T-helper 17 cell (primary cell): ENCODE measurements at regions not wholly inside any gene's neighbourhood (a gene's known extent, or its start where the extent isn't known, plus 50 kb on each side); places are given as distances from the start of the nearest gene placed in this dataset.
A peak's percentile ranks its signal among the peaks of the same experiment; 100 is the strongest.

Experiments used
- ATAC-seq: fragments of 150-1000 bp; cut with Tn5 transposase; 2 replicates; pipeline ENCODE4 v1.10.0; 2021; ENCODE audit warnings: mild to moderate bottlenecking, moderate library complexity
- DNase-seq, 3 donors: peaks; one replicate each; pipeline versions ENCODE4 v3.0.0 to v3.0.0-alpha.2; 2020 to 2021
- H3K9me3 ChIP-seq: one replicate; pipeline ENCODE4 v1.7.0; 2013; ENCODE audit warnings: low read length, mild to moderate bottlenecking; ENCODE audit not compliant: control insufficient read depth, poor library complexity, severe bottlenecking
- H3K27ac Mint-ChIP-seq: one replicate; pipeline ENCODE4 v1.8.0; 2022; ENCODE audit warnings: mild to moderate bottlenecking, moderate library complexity, mixed read lengths
- H3K27me3 Mint-ChIP-seq: one replicate; pipeline ENCODE4 v1.8.0; 2022; ENCODE audit warnings: mixed read lengths
- H3K36me3 Mint-ChIP-seq: one replicate; pipeline ENCODE4 v1.8.0; 2022; ENCODE audit warnings: low read depth, mixed read lengths
- H3K4me1 Mint-ChIP-seq: one replicate; pipeline ENCODE4 v1.8.0; 2022; ENCODE audit warnings: mild to moderate bottlenecking, mixed read lengths
- H3K4me3 Mint-ChIP-seq: one replicate; pipeline ENCODE4 v1.8.0; 2022; ENCODE audit warnings: mild to moderate bottlenecking, moderate library complexity, mixed read lengths

- Mint-ChIP-seq H3K27me3 (no peaks in the 10 kb centered on the region), H3K27ac (no peak overlapping the region), H3K4me3 (no peak overlapping the region), H3K36me3 (no peaks in the 10 kb centered on the region), H3K4me1 (peaks cover 8% of the 10 kb centered on the region)
- ATAC-seq (no peak), DNase-seq (no peak)
- no peaks in the 10 kb centered on the region for H3K9me3 ChIP-seq
Observed at GRCh38 chr14:98437113-98437512, 834.9 kb downstream of the BCL11B start.

GRCh38 chr14:98444077-98444476, 827.9 kb downstream of the BCL11B start:
- peaks cover 13% of the 10 kb centered on the region for H3K4me1 Mint-ChIP-seq

GRCh38 chr14:98445718-98446117, 826.3 kb downstream of the BCL11B start:
- Mint-ChIP-seq H3K4me3 (no peak overlapping the region), H3K27ac (no peak overlapping the region), H3K36me3 (no peaks in the 10 kb centered on the region), H3K4me1 (peaks cover 13% of the 10 kb centered on the region), H3K27me3 (no peaks in the 10 kb centered on the region)
- H3K9me3 ChIP-seq, result no peaks in the 10 kb centered on the region
- ATAC-seq (no peak), DNase-seq (no peak)

More at GRCh38 chr14:98444077-98444476, 827.9 kb downstream of the BCL11B start:
- no peaks in the 10 kb centered on the region for H3K9me3 ChIP-seq
- H3K27ac Mint-ChIP-seq, result peak overlapping the region; percentile 88
- no peaks in the 10 kb centered on the region for H3K27me3 Mint-ChIP-seq
- DNase-seq, result no peak
- H3K36me3 Mint-ChIP-seq, result no peaks in the 10 kb centered on the region
- H3K4me3 Mint-ChIP-seq, result peak overlapping the region; percentile 53
- ATAC-seq, result peak; percentile 96

GRCh38 chr14:98446508-98446907, 825.5 kb downstream of the BCL11B start:
- no peak for DNase-seq
- Mint-ChIP-seq H3K4me3 (no peak overlapping the region), H3K27ac (no peak overlapping the region), H3K4me1 (peaks cover 13% of the 10 kb centered on the region), H3K27me3 (no peaks in the 10 kb centered on the region), H3K36me3 (no peaks in the 10 kb centered on the region)
- ATAC-seq, result no peak
- H3K9me3 ChIP-seq, result no peaks in the 10 kb centered on the region

- no peak overlapping the region for H3K27ac Mint-ChIP-seq
- peaks cover 2% of the 10 kb centered on the region for H3K36me3 Mint-ChIP-seq
- H3K9me3 ChIP-seq, result no peaks in the 10 kb centered on the region
- peaks cover 2% of the 10 kb centered on the region for H3K4me1 Mint-ChIP-seq
- ATAC-seq (no peak), DNase-seq (no peak)
- H3K4me3 Mint-ChIP-seq, result no peak overlapping the region
- H3K27me3 Mint-ChIP-seq, result no peaks in the 10 kb centered on the region
Observed at GRCh38 chr14:98456231-98456630, 815.8 kb downstream of the BCL11B start.

GRCh38 chr14:98458702-98459101, 813.3 kb downstream of the BCL11B start:
- peaks cover 2% of the 10 kb centered on the region for H3K4me1 Mint-ChIP-seq
- ATAC-seq, result no peak
- no peak overlapping the region for H3K4me3 Mint-ChIP-seq
- H3K36me3 Mint-ChIP-seq, result peaks cover 2% of the 10 kb centered on the region
- DNase-seq, result no peak
- H3K9me3 ChIP-seq, result peaks cover 2% of the 10 kb centered on the region
- H3K27ac Mint-ChIP-seq, result no peak overlapping the region
- no peaks in the 10 kb centered on the region for H3K27me3 Mint-ChIP-seq

GRCh38 chr14:98462908-98463307, 809.1 kb downstream of the BCL11B start:
- Mint-ChIP-seq H3K4me3 (no peak overlapping the region), H3K27ac (no peak overlapping the region), H3K36me3 (peaks cover 2% of the 10 kb centered on the region), H3K4me1 (no peaks in the 10 kb centered on the region), H3K27me3 (no peaks in the 10 kb centered on the region)
- no peak for DNase-seq
- ATAC-seq, result no peak
- peaks cover 2% of the 10 kb centered on the region for H3K9me3 ChIP-seq

- no peak for ATAC-seq
- H3K4me3 Mint-ChIP-seq, result no peak overlapping the region
- no peaks in the 10 kb centered on the region for H3K9me3 ChIP-seq
- H3K27me3 Mint-ChIP-seq, result no peaks in the 10 kb centered on the region
- no peak overlapping the region for H3K27ac Mint-ChIP-seq
- no peaks in the 10 kb centered on the region for H3K4me1 Mint-ChIP-seq
- H3K36me3 Mint-ChIP-seq, result no peaks in the 10 kb centered on the region
- no peak for DNase-seq
Observed at GRCh38 chr14:98466807-98467206, 805.2 kb downstream of the BCL11B start.

- ATAC-seq (no peak), DNase-seq (no peak)
- Mint-ChIP-seq H3K4me3 (no peak overlapping the region), H3K27ac (no peak overlapping the region), H3K27me3 (no peaks in the 10 kb centered on the region), H3K4me1 (no peaks in the 10 kb centered on the region), H3K36me3 (no peaks in the 10 kb centered on the region)
- H3K9me3 ChIP-seq, result no peaks in the 10 kb centered on the region
Observed at GRCh38 chr14:98470663-98471062, 801.3 kb downstream of the BCL11B start.

- DNase-seq (no peak), ATAC-seq (no peak)
- H3K27me3 Mint-ChIP-seq, result no peaks in the 10 kb centered on the region
- no peak overlapping the region for H3K4me3 Mint-ChIP-seq
- H3K36me3 Mint-ChIP-seq, result no peaks in the 10 kb centered on the region
- H3K4me1 Mint-ChIP-seq, result no peaks in the 10 kb centered on the region
- no peaks in the 10 kb centered on the region for H3K9me3 ChIP-seq
- no peak overlapping the region for H3K27ac Mint-ChIP-seq
Observed at GRCh38 chr14:98474900-98475299, 797.1 kb downstream of the BCL11B start.

- no peaks in the 10 kb centered on the region for H3K27me3 Mint-ChIP-seq
- no peaks in the 10 kb centered on the region for H3K9me3 ChIP-seq
- DNase-seq, result no peak
- H3K4me1 Mint-ChIP-seq, result no peaks in the 10 kb centered on the region
- no peak for ATAC-seq
- no peak overlapping the region for H3K4me3 Mint-ChIP-seq
- no peak overlapping the region for H3K27ac Mint-ChIP-seq
- H3K36me3 Mint-ChIP-seq, result no peaks in the 10 kb centered on the region
Observed at GRCh38 chr14:98477935-98478334, 794.1 kb downstream of the BCL11B start.

- Mint-ChIP-seq H3K27me3 (no peaks in the 10 kb centered on the region), H3K4me3 (no peak overlapping the region), H3K36me3 (no peaks in the 10 kb centered on the region), H3K4me1 (no peaks in the 10 kb centered on the region), H3K27ac (no peak overlapping the region)
- H3K9me3 ChIP-seq, result no peaks in the 10 kb centered on the region
- DNase-seq (no peak), ATAC-seq (no peak)
Observed at GRCh38 chr14:98489115-98489514, 782.9 kb downstream of the BCL11B start.

GRCh38 chr14:98494582-98494981, 777.4 kb downstream of the BCL11B start:
- Mint-ChIP-seq H3K4me1 (peaks cover 7% of the 10 kb centered on the region), H3K36me3 (no peaks in the 10 kb centered on the region), H3K27me3 (no peaks in the 10 kb centered on the region), H3K27ac (no peak overlapping the region), H3K4me3 (no peak overlapping the region)
- ATAC-seq, result no peak
- DNase-seq, result no peak
- no peaks in the 10 kb centered on the region for H3K9me3 ChIP-seq

- no peak overlapping the region for H3K27ac Mint-ChIP-seq
- no peak overlapping the region for H3K4me3 Mint-ChIP-seq
- no peaks in the 10 kb centered on the region for H3K27me3 Mint-ChIP-seq
- ATAC-seq (no peak), DNase-seq (no peak)
- peaks cover 7% of the 10 kb centered on the region for H3K4me1 Mint-ChIP-seq
- no peaks in the 10 kb centered on the region for H3K9me3 ChIP-seq
- no peaks in the 10 kb centered on the region for H3K36me3 Mint-ChIP-seq
Observed at GRCh38 chr14:98498019-98498885, 773.7 kb downstream of the BCL11B start.
